Embryonic facial prominence (tissue), 1 donor: ENCODE measurements at regions not wholly inside any gene's neighbourhood (a gene's known extent, or its start where the extent isn't known, plus 50 kb on each side); places are given as distances from the start of the nearest gene placed in this dataset.
"Not testable (repeated sequence)": the region's sequence is repeated elsewhere in the genome, so short reads cannot be mapped to it uniquely, and the experiment has no call there.

Experiments used
- DNase-seq: peaks from one replicate; pipeline ENCODE4 v3.0.0-alpha.2; 2016; ENCODE audit errors: extremely low spot score

GRCh38 chr6:16948396-16948795 is 153.5 kb upstream of the STMND1 start:
- DNase-seq: no peak

GRCh38 chr6:16947375-16948015 is 154.4 kb upstream of the STMND1 start:
- peak; percentile 72 for DNase-seq

GRCh38 chr6:16944596-16944995 is 157.3 kb upstream of the STMND1 start:
- DNase-seq: no peak

- no peak for DNase-seq
Measured at GRCh38 chr6:16939839-16940238, 162.0 kb upstream of the STMND1 start.

- DNase-seq: no peak
Measured at GRCh38 chr6:16939351-16939750, 162.5 kb upstream of the STMND1 start.

GRCh38 chr6:16936893-16937292 is 165.0 kb upstream of the STMND1 start:
- no peak for DNase-seq

- DNase-seq: no peak
Measured at GRCh38 chr6:16933961-16934360, 167.9 kb upstream of the STMND1 start.

GRCh38 chr6:16933532-16933931 is 168.3 kb upstream of the STMND1 start:
- no peak for DNase-seq

GRCh38 chr6:16932920-16933319 is 168.9 kb upstream of the STMND1 start:
- no peak for DNase-seq

GRCh38 chr6:16931079-16931478 is 169.8 kb upstream of the ATXN1 start:
- DNase-seq: not testable (repeated sequence)

- DNase-seq: no peak
Measured at GRCh38 chr6:16930432-16930831, 169.2 kb upstream of the ATXN1 start.

- DNase-seq: peak; percentile 84
Measured at GRCh38 chr6:16929809-16930208, 168.5 kb upstream of the ATXN1 start.

GRCh38 chr6:16928387-16928786 is 167.1 kb upstream of the ATXN1 start:
- no peak for DNase-seq

GRCh38 chr6:16927205-16927604 is 165.9 kb upstream of the ATXN1 start:
- DNase-seq: no peak

- no peak for DNase-seq
Measured at GRCh38 chr6:16925461-16925860, 164.2 kb upstream of the ATXN1 start.

- DNase-seq: no peak
Measured at GRCh38 chr6:16922282-16922681, 161.0 kb upstream of the ATXN1 start.

- DNase-seq: no peak
Measured at GRCh38 chr6:16921399-16922110, 160.3 kb upstream of the ATXN1 start.

- no peak for DNase-seq
Measured at GRCh38 chr6:16918586-16918985, 157.3 kb upstream of the ATXN1 start.

- DNase-seq: no peak
Measured at GRCh38 chr6:16914184-16914583, 152.9 kb upstream of the ATXN1 start.

GRCh38 chr6:16912756-16913155 is 151.5 kb upstream of the ATXN1 start:
- no peak for DNase-seq

GRCh38 chr6:16911088-16911487 is 149.8 kb upstream of the ATXN1 start:
- no peak for DNase-seq

GRCh38 chr6:16909658-16910360 is 148.5 kb upstream of the ATXN1 start:
- DNase-seq: no peak

- DNase-seq: no peak
Measured at GRCh38 chr6:16907991-16908390, 146.7 kb upstream of the ATXN1 start.
